H1 (cell line): ENCODE measurements at regions not wholly inside any gene's neighbourhood (a gene's known extent, or its start where the extent isn't known, plus 50 kb on each side); places are given as distances from the start of the nearest gene placed in this dataset.

ENCODE experiments used
- CTCF ChIA-PET: fragments of 300-600 bp; sonication (Branson Sonifier 250); formaldehyde crosslinking; loops from one replicate; lab custom pipeline; 2021; ENCODE audit not compliant: partially characterized antibody; lab: Charles Lee
- POLR2A ChIA-PET: fragments of 300-600 bp; sonication (Branson Sonifier 250); formaldehyde crosslinking; loops from one replicate; lab custom pipeline; 2021; ENCODE audit warnings: inconsistent platforms; ENCODE audit not compliant: partially characterized antibody; lab: Charles Lee
- DNase-seq, 2 experiments: peaks; one replicate each; pipeline versions ENCODE4 v3.0.0 to v3.0.0-alpha.2; 2010 to 2022; ENCODE audit warnings: low spot score in 2 of 2, low read depth in 1 of 2, mixed read lengths in 1 of 2
- FAIRE-seq: peaks from 2 replicates; lab custom pipeline; 2011; peaks lifted over from hg19 to GRCh38; lab: Jason Lieb, UNC
- H2AFZ ChIP-seq: 2 replicates; pipeline ENCODE4 v1.8.1; 2012; ENCODE audit warnings: low read length, inconsistent platforms
- H2AK5ac ChIP-seq: 2 replicates; pipeline ENCODE4 v1.6.1; 2013; ENCODE audit warnings: low read depth, low read length
- H2BK120ac ChIP-seq: replicated peaks from 2 replicates; pipeline ENCODE3; 2013; ENCODE audit warnings: low read depth, low read length, inconsistent platforms
- H2BK12ac ChIP-seq: 2 replicates; pipeline ENCODE4 v1.6.1; 2013; ENCODE audit warnings: low read depth, low read length
- H2BK15ac ChIP-seq: 2 replicates; pipeline ENCODE4 v1.6.1; 2013; ENCODE audit warnings: low read length
- H2BK20ac ChIP-seq: 2 replicates; pipeline ENCODE4 v1.6.1; 2013; ENCODE audit warnings: low read length
- H2BK5ac ChIP-seq: 2 replicates; pipeline ENCODE4 v1.6.1; 2013; ENCODE audit warnings: low read depth, low read length
- H3K14ac ChIP-seq: 2 replicates; pipeline ENCODE4 v1.6.1; 2013; ENCODE audit warnings: inconsistent platforms; ENCODE audit not compliant: insufficient read length
- H3K18ac ChIP-seq: 2 replicates; pipeline ENCODE4 v1.6.1; 2013; ENCODE audit warnings: low read length; ENCODE audit errors: extremely low read depth
- H3K23ac ChIP-seq: 2 replicates; pipeline ENCODE4 v1.6.1; 2013; ENCODE audit warnings: inconsistent platforms; ENCODE audit not compliant: insufficient read length
- H3K23me2 ChIP-seq: 2 replicates; pipeline ENCODE4 v1.6.1; 2013; ENCODE audit warnings: low read depth, low read length
- H3K27ac ChIP-seq: 2 replicates; pipeline ENCODE4 v1.6.1; 2011; ENCODE audit warnings: low read depth, low read length, inconsistent platforms
- H3K27me3 ChIP-seq, 4 experiments: replicated peaks in 1 of 4; 1 replicate in 1 of 4; 2 replicates in 3 of 4; pipeline versions ENCODE4 v1.6.1 to v1.8.1; 2011 to 2013; ENCODE audit warnings: low read length in 3 of 4, mild to moderate bottlenecking in 3 of 4, inconsistent platforms in 2 of 4, mixed read lengths in 2 of 4, moderate library complexity in 1 of 4; ENCODE audit not compliant: control insufficient read depth in 3 of 4, insufficient read depth in 3 of 4; ENCODE audit errors: extremely low read depth in 1 of 4
- H3K36me3 ChIP-seq, 4 experiments: 2 replicates each; pipeline versions ENCODE4 v1.6.1 to v1.8.1; 2011 to 2013; ENCODE audit warnings: mild to moderate bottlenecking in 4 of 4, low read length in 3 of 4, moderate library complexity in 2 of 4, control low read depth in 1 of 4, inconsistent platforms in 1 of 4; ENCODE audit not compliant: insufficient read depth in 4 of 4, control insufficient read depth in 2 of 4
- H3K4ac ChIP-seq: replicated peaks from 2 replicates; pipeline ENCODE3; 2013; ENCODE audit warnings: low read length, low read depth, mixed read lengths, inconsistent platforms; ENCODE audit not compliant: insufficient read length
- H3K4me1 ChIP-seq, 4 experiments: replicated peaks in 1 of 4; 1 replicate in 1 of 4; 2 replicates in 3 of 4; pipeline versions ENCODE4 v1.6.1 to v1.8.1; 2011 to 2013; ENCODE audit warnings: low read length in 3 of 4, inconsistent platforms in 2 of 4, mixed read lengths in 1 of 4; ENCODE audit not compliant: insufficient read depth in 4 of 4, control insufficient read depth in 3 of 4
- H3K4me2 ChIP-seq, 2 experiments: 2 replicates each; pipeline versions ENCODE4 v1.6.1 to v1.8.1; 2011 to 2013; ENCODE audit warnings: low read depth in 2 of 2, low read length in 2 of 2, control low read depth in 1 of 2, inconsistent platforms in 1 of 2, mild to moderate bottlenecking in 1 of 2; ENCODE audit not compliant: insufficient read depth in 1 of 2
- H3K4me3 ChIP-seq, 4 experiments: fragments of 200-600, 300-600 bp in 1 of 4; sonication (generic), shearing (Covaris generic), sonication (Bioruptor Twin) in 1 of 4; 2 replicates each; pipeline versions ENCODE4 v1.5.1 to v1.8.1; 2011 to 2016; ENCODE audit warnings: low read length in 4 of 4, low read depth in 3 of 4, control low read depth in 2 of 4, inconsistent platforms in 2 of 4, mild to moderate bottlenecking in 2 of 4, mixed read lengths in 1 of 4, moderate library complexity in 1 of 4; ENCODE audit not compliant: insufficient read depth in 2 of 4; ENCODE audit errors: extremely low read depth in 1 of 4
- H3K56ac ChIP-seq: replicated peaks from 2 replicates; pipeline ENCODE3; 2013; ENCODE audit warnings: low read depth, mild to moderate bottlenecking, mixed read lengths, low read length, inconsistent platforms; ENCODE audit not compliant: insufficient read length
- H3K79me1 ChIP-seq: 2 replicates; pipeline ENCODE4 v1.6.1; 2013; ENCODE audit warnings: low read depth, low read length, control low read depth
- H3K79me2 ChIP-seq, 2 experiments: 2 replicates each; pipeline versions ENCODE4 v1.6.1 to v1.8.1; 2012 to 2013; ENCODE audit warnings: low read length in 2 of 2, mild to moderate bottlenecking in 2 of 2, inconsistent platforms in 1 of 2; ENCODE audit not compliant: insufficient read depth in 2 of 2, control insufficient read depth in 1 of 2
- H3K9ac ChIP-seq, 4 experiments: replicated peaks in 1 of 4; 1 replicate in 1 of 4; 2 replicates in 3 of 4; pipeline versions ENCODE4 v1.6.1 to v1.8.1; 2011 to 2013; ENCODE audit warnings: low read depth in 3 of 4, low read length in 3 of 4, control low read depth in 2 of 4, mild to moderate bottlenecking in 2 of 4, moderate library complexity in 2 of 4, inconsistent platforms in 1 of 4; ENCODE audit errors: extremely low read depth in 1 of 4
- H3K9me3 ChIP-seq, 2 experiments: 2 replicates each; pipeline versions ENCODE4 v1.6.1 to v1.8.1; 2012 to 2013; ENCODE audit warnings: mild to moderate bottlenecking in 2 of 2, moderate library complexity in 2 of 2, control low read depth in 1 of 2, inconsistent platforms in 1 of 2, low read depth in 1 of 2, low read length in 1 of 2, mixed read lengths in 1 of 2; ENCODE audit not compliant: insufficient read depth in 2 of 2
- H4K20me1 ChIP-seq, 2 experiments: replicated peaks in 1 of 2; 2 replicates each; pipeline versions ENCODE3 to v1.8.1; 2011 to 2013; ENCODE audit warnings: inconsistent platforms in 2 of 2, low read length in 2 of 2, mild to moderate bottlenecking in 1 of 2; ENCODE audit not compliant: insufficient read depth in 2 of 2, control insufficient read depth in 1 of 2
- H4K5ac ChIP-seq: 2 replicates; pipeline ENCODE4 v1.6.1; 2013; ENCODE audit warnings: low read length, low read depth, mixed read lengths, inconsistent platforms; ENCODE audit not compliant: insufficient read length
- H4K8ac ChIP-seq: 2 replicates; pipeline ENCODE4 v1.8.0; 2013; ENCODE audit warnings: mild to moderate bottlenecking, moderate library complexity, low read length, inconsistent platforms; ENCODE audit not compliant: insufficient read depth; ENCODE audit errors: extremely low read depth
- H4K91ac ChIP-seq: replicated peaks from 2 replicates; pipeline ENCODE3; 2013; ENCODE audit warnings: low read length, mixed read lengths, inconsistent platforms; ENCODE audit not compliant: insufficient read length
- ATF2 ChIP-seq: IDR thresholded peaks from 2 replicates; pipeline ENCODE4 v1.6.1; 2012; ENCODE audit warnings: low read length, inconsistent platforms
- ATF3 ChIP-seq: IDR thresholded peaks from 2 replicates; pipeline ENCODE4 v1.6.1; 2011; ENCODE audit warnings: low read depth, mild to moderate bottlenecking, low read length; ENCODE audit not compliant: insufficient read depth
- BRCA1 ChIP-seq: IDR thresholded peaks from 2 replicates; pipeline ENCODE4 v1.6.1; 2012; ENCODE audit warnings: low read depth, low read length, improper control_type of control experiment
- CBX8 ChIP-seq: fragments of 300-800, 300-1000 bp; sonication (generic); IDR thresholded peaks from 2 replicates; pipeline ENCODE4 v1.7.1; 2016; ENCODE audit warnings: low read depth, low read length, borderline replicate concordance
- CHD2 ChIP-seq: IDR thresholded peaks from 2 replicates; pipeline ENCODE4 v1.6.1; 2012; ENCODE audit warnings: low read length, improper control_type of control experiment
- CTCF ChIP-seq, 3 experiments: IDR thresholded peaks; 1 replicate in 2 of 3; 2 replicates in 1 of 3; pipeline versions ENCODE4 v1.5.1 to v1.6.1; 2011; ENCODE audit warnings: low read length in 3 of 3, mild to moderate bottlenecking in 3 of 3, inconsistent platforms in 2 of 3, low read depth in 1 of 3, moderate library complexity in 1 of 3; ENCODE audit not compliant: insufficient read depth in 1 of 3; ENCODE audit errors: control extremely low read depth in 1 of 3
- E2F6 ChIP-seq: IDR thresholded peaks from 2 replicates; pipeline ENCODE4 v1.6.1; 2012; ENCODE audit warnings: inconsistent platforms
- MAX ChIP-seq: IDR thresholded peaks from 2 replicates; pipeline ENCODE4 v1.6.1; 2012; ENCODE audit warnings: inconsistent platforms
- YY1 ChIP-seq: IDR thresholded peaks from 2 replicates; pipeline ENCODE4 v1.6.1; 2011; ENCODE audit warnings: low read depth, mild to moderate bottlenecking, low read length

GRCh38 chrX:68919707-68920106 is 90.9 kb downstream of the EFNB1 start:
- H3K9me3 ChIP-seq = no peaks in the 10 kb centered on the region
- no peak overlapping the region for H2BK20ac ChIP-seq
- H3K23ac ChIP-seq = no peak overlapping the region
- no peak overlapping the region for H2BK120ac ChIP-seq
- H3K36me3 ChIP-seq = no peaks in the 10 kb centered on the region
- no peak overlapping the region for H3K27ac ChIP-seq
- no peak overlapping the region for H3K4me2 ChIP-seq
- peaks cover 0 to 6% (median 3%) of the 10 kb centered on the region in 4 experiments; a peak in 3 of 7 replicates for H3K4me1 ChIP-seq
- no peak overlapping the region for H2AK5ac ChIP-seq
- H4K8ac ChIP-seq = no peak overlapping the region
- DNase-seq (no peak), FAIRE-seq (peak; percentile 45)
- H4K91ac ChIP-seq = no peak overlapping the region
- no peak overlapping the region for H3K4me3 ChIP-seq
- no peaks in the 10 kb centered on the region for H3K27me3 ChIP-seq
- H3K4ac ChIP-seq = no peak overlapping the region
- H2AFZ ChIP-seq = no peak overlapping the region
- ChIA-PET POLR2A (interaction anchor here (2.3 kb wide), 1 partner anchor 8 kb away, joined by 5 read pairs; no protein-coding TSS in a partner anchor), CTCF (interaction anchor here (0.7 to 3.6 kb wide), 3 partner anchors 27 to 91 kb away, joined by 3 to 15 read pairs (median 4); partner anchors contain the start of gene EFNB1)
- no peak overlapping the region for H4K5ac ChIP-seq
- no peak overlapping the region for H2BK12ac ChIP-seq
- no peak overlapping the region for H3K18ac ChIP-seq
- no peak overlapping the region for H3K56ac ChIP-seq
- no peaks in the 10 kb centered on the region for H4K20me1 ChIP-seq
- H3K9ac ChIP-seq = no peak overlapping the region
- no peaks in the 10 kb centered on the region for H3K79me1 ChIP-seq
- no peak overlapping the region for H2BK15ac ChIP-seq
- no peaks in the 10 kb centered on the region for H3K79me2 ChIP-seq
- no peak overlapping the region for H3K14ac ChIP-seq
- H2BK5ac ChIP-seq = no peak overlapping the region
- H3K23me2 ChIP-seq = no peaks in the 10 kb centered on the region
- TF ChIP-seq BRCA1 (no peak), CHD2 (no peak), ATF2 (no peak), ATF3 (no peak), CTCF (IDR thresholded peaks at IDR 0.05; ENCODE audit: control extremely low read depth in 1 of 3, insufficient read depth in 1 of 3, low read depth in 1 of 3, low read length in 3 of 3) (no peak), MAX (no peak), E2F6 (no peak), YY1 (no peak), CBX8 (no peak)
